22Rv1 (cell line): ENCODE measurements at regions not wholly inside any gene's neighbourhood (a gene's known extent, or its start where the extent isn't known, plus 50 kb on each side); places are given as distances from the start of the nearest gene placed in this dataset.

Experiments used
- ZFX ChIP-seq: fragments of 450-650 bp; IDR thresholded peaks from 2 replicates; pipeline ENCODE4 v1.6.1; 2017; ENCODE audit warnings: antibody characterized with exemption, borderline replicate concordance
- TF ChIP-seq, protein P1 (sequence below): fragments of 450-650 bp; IDR thresholded peaks from 2 replicates; pipeline ENCODE4 v1.5.1; 2017; ENCODE audit warnings: mild to moderate bottlenecking

DNA sequence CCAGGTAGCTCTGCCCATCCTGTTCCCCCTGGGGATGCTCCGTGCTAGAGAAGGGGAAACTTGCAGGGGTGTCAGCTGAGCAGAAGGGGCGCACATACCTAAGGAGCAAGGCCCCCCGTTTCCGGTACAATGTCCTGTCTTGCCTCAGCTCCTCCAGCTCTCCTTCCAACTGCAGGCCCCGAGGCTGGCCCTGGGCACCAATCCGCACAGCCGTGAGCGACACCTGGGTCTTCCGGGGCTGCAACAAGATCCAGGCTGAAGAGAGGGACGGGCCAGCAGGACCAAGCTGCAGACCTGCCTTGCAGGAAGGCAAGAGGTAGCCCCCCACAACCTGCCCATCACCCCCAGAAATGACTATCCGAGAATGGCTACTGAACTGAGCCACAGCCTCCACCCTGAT, 102.6 kb downstream of the RMI2 start:
- TF ChIP-seq, protein P1, sequence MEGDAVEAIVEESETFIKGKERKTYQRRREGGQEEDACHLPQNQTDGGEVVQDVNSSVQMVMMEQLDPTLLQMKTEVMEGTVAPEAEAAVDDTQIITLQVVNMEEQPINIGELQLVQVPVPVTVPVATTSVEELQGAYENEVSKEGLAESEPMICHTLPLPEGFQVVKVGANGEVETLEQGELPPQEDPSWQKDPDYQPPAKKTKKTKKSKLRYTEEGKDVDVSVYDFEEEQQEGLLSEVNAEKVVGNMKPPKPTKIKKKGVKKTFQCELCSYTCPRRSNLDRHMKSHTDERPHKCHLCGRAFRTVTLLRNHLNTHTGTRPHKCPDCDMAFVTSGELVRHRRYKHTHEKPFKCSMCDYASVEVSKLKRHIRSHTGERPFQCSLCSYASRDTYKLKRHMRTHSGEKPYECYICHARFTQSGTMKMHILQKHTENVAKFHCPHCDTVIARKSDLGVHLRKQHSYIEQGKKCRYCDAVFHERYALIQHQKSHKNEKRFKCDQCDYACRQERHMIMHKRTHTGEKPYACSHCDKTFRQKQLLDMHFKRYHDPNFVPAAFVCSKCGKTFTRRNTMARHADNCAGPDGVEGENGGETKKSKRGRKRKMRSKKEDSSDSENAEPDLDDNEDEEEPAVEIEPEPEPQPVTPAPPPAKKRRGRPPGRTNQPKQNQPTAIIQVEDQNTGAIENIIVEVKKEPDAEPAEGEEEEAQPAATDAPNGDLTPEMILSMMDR = no peak
- no peak for TF ChIP-seq ZFX
